Body of pancreas (tissue), 4 donors: ENCODE measurements at regions not wholly inside any gene's neighbourhood (a gene's known extent, or its start where the extent isn't known, plus 50 kb on each side); places are given as distances from the start of the nearest gene placed in this dataset.

ENCODE experiments used
- ATAC-seq: fragments of 150-250 bp; one replicate; pipeline ENCODE4 v1.9.1; 2016
- DNase-seq, 4 donors: peaks; one replicate each; pipeline ENCODE4 v3.0.0-alpha.2; 2019
- H3K27ac ChIP-seq, 4 donors: fragments of 200-600 bp; sonication (generic); 1 replicate in 3 of 4; 2 replicates in 1 of 4; pipeline versions ENCODE4 v1.5.1 to v1.6.1; 2016 to 2019; ENCODE audit warnings: mild to moderate bottlenecking in 1 of 4, mixed read lengths in 1 of 4, moderate library complexity in 1 of 4
- H3K27me3 ChIP-seq, 2 donors: fragments of 200-600 bp; sonication (generic); one replicate each; pipeline ENCODE4 v1.6.0; 2016; ENCODE audit warnings: mild to moderate bottlenecking in 1 of 2
- H3K36me3 ChIP-seq, 2 donors: fragments of 200-600 bp; sonication (generic); replicated peaks in 1 of 2; 2 replicates each; pipeline ENCODE4 v1.5.1; 2016; ENCODE audit warnings: low read depth in 2 of 2; ENCODE audit not compliant: insufficient read depth in 1 of 2
- H3K4me1 ChIP-seq: fragments of 200-600 bp; sonication (generic); one replicate; pipeline ENCODE4 v1.6.0; 2016
- H3K4me3 ChIP-seq, 2 donors: fragments of 200-600 bp; sonication (generic); 1 replicate in 1 of 2; 2 replicates in 1 of 2; pipeline ENCODE4 v1.5.1; 2016 to 2019
- H3K9me3 ChIP-seq, 3 donors: fragments of 200-600 bp; sonication (generic); 1 replicate in 2 of 3; 2 replicates in 1 of 3; pipeline ENCODE4 v1.5.1; 2016
- CTCF ChIP-seq, 7 experiments: fragments of 450-650 bp in 4 of 7; fragments of 200-600 bp in 3 of 7; sonication (generic) in 3 of 7; IDR thresholded peaks; one replicate each; pipeline ENCODE4 v1.5.1; 2016 to 2019; ENCODE audit warnings: antibody characterized with exemption in 7 of 7
- POLR2A ChIP-seq, 3 donors: fragments of 450-650 bp; IDR thresholded peaks; one replicate each; pipeline ENCODE4 v1.6.1; 2016; ENCODE audit warnings: antibody characterized with exemption in 3 of 3, mild to moderate bottlenecking in 2 of 3
- WGBS, 2 donors: methylation state at CpG; one replicate each; pipeline ENCODE4 v1.1.5; 2017; 5-methylcytosine and 5-hydroxymethylcytosine counted together
- intact Hi-C: fragments of 100-400 bp; cut with DNase I; formaldehyde crosslinking; loops from one replicate; pipeline ENCODE4 v1.15.1; 2023

- no peaks in the 10 kb centered on the region for H3K27me3 ChIP-seq
- H3K9me3 ChIP-seq, result no peaks in the 10 kb centered on the region
- ATAC-seq (no peak), DNase-seq (no peak)
- H3K36me3 ChIP-seq, result no peaks in the 10 kb centered on the region
- H3K4me1 ChIP-seq, result no peaks in the 10 kb centered on the region
- no peak overlapping the region for H3K4me3 ChIP-seq
- no peak overlapping the region for H3K27ac ChIP-seq
- intact Hi-C loops, result no loop called here
- 61 to 65% methylated on average over 5 of the region's 5 CpGs for WGBS, 2 donors
- TF ChIP-seq CTCF (IDR thresholded peaks at IDR 0.05) (no peak), POLR2A (IDR thresholded peaks at IDR 0.05) (no peak)
Observed at GRCh38 chr1:106924360-106924759, 132.1 kb upstream of the PRMT6 start.

GRCh38 chr1:106925750-106926149 is 130.7 kb upstream of the PRMT6 start:
- H3K4me1 ChIP-seq, result no peaks in the 10 kb centered on the region
- no peaks in the 10 kb centered on the region for H3K9me3 ChIP-seq
- no peak for ATAC-seq
- no peak for TF ChIP-seq CTCF (IDR thresholded peaks at IDR 0.05)
- TF ChIP-seq POLR2A (IDR thresholded peaks at IDR 0.05), result no peak
- H3K27me3 ChIP-seq, result no peaks in the 10 kb centered on the region
- H3K36me3 ChIP-seq, result no peaks in the 10 kb centered on the region
- H3K4me3 ChIP-seq, result no peak overlapping the region
- intact Hi-C loops, result no loop called here
- no peak for DNase-seq
- H3K27ac ChIP-seq, result no peak overlapping the region

GRCh38 chr1:106926803-106927582 is 129.5 kb upstream of the PRMT6 start:
- WGBS, 2 donors, result 47 to 55% methylated on average over 5 of the region's 5 CpGs
- no peaks in the 10 kb centered on the region for H3K36me3 ChIP-seq
- H3K9me3 ChIP-seq, result no peaks in the 10 kb centered on the region
- no peak for ATAC-seq
- no peaks in the 10 kb centered on the region for H3K27me3 ChIP-seq
- TF ChIP-seq CTCF (IDR thresholded peaks at IDR 0.05), result no peak
- TF ChIP-seq POLR2A (IDR thresholded peaks at IDR 0.05), result no peak
- no peak overlapping the region for H3K27ac ChIP-seq
- intact Hi-C loops, result no loop called here
- no peak overlapping the region for H3K4me3 ChIP-seq
- no peak for DNase-seq
- H3K4me1 ChIP-seq, result no peaks in the 10 kb centered on the region

GRCh38 chr1:106937104-106937503 is 119.4 kb upstream of the PRMT6 start:
- WGBS, 2 donors, result 47 to 51% methylated on average over 3 of the region's 3 CpGs
- no peak overlapping the region for H3K27ac ChIP-seq

More at GRCh38 chr1:106937104-106937503, 119.4 kb upstream of the PRMT6 start:
- H3K4me1 ChIP-seq, result no peaks in the 10 kb centered on the region
- ATAC-seq (no peak), DNase-seq (no peak)
- no peaks in the 10 kb centered on the region for H3K9me3 ChIP-seq
- no peaks in the 10 kb centered on the region for H3K36me3 ChIP-seq
- no peak overlapping the region for H3K4me3 ChIP-seq
- TF ChIP-seq CTCF (IDR thresholded peaks at IDR 0.05), result no peak
- TF ChIP-seq POLR2A (IDR thresholded peaks at IDR 0.05), result no peak
- H3K27me3 ChIP-seq, result no peaks in the 10 kb centered on the region
- intact Hi-C loops, result no loop called here
